ENCODE measurements at regions not wholly inside any gene's neighbourhood (a gene's known extent, or its start where the extent isn't known, plus 50 kb on each side); places are given as distances from the start of the nearest gene placed in this dataset.

DNA sequence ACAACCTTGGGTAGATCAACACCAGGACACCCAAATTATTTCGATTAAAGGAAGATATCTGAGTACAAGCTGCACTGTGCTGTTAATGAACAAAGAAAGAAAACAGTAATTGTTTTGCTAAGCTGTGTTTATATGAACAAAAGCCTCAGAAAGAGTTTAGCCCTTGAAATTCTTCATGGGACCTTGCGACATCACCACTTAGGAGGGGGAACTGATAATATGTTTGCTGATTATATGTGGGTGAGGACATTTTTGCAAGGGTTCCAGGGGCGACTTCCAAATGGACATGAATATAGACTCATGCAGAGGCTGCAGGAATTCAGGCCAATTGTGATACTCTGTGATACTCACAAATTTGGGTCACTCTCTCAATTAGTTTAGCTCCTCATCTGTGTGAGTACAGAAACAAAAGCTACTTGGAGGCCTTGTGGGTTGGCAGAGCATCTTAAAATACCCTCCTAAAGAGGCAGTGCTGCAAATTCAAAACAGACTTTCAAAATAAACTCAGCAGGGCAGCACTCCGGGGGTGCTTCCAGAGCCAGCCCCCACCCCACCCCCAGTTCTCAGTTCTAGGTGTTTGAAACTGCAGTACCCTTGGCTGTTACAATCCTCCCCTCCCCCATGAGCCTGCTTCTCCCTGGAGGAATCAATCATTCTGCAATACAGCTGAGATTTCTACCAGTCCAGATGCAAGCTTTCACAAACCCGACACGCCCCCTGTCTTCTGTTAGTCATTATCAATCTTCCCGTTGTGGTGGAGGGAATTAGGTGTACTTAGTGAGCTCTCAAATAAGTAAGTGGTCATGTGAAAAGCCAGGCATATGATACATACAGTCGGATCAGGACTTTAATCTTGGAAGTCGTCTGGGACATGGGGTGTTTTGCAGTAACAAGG, 97.0 kb upstream of the MBNL2 start:
- peak overlapping the region; percentile 67 for H3K4me2 ChIP-seq (ENCODE audit: low read length)

DNA sequence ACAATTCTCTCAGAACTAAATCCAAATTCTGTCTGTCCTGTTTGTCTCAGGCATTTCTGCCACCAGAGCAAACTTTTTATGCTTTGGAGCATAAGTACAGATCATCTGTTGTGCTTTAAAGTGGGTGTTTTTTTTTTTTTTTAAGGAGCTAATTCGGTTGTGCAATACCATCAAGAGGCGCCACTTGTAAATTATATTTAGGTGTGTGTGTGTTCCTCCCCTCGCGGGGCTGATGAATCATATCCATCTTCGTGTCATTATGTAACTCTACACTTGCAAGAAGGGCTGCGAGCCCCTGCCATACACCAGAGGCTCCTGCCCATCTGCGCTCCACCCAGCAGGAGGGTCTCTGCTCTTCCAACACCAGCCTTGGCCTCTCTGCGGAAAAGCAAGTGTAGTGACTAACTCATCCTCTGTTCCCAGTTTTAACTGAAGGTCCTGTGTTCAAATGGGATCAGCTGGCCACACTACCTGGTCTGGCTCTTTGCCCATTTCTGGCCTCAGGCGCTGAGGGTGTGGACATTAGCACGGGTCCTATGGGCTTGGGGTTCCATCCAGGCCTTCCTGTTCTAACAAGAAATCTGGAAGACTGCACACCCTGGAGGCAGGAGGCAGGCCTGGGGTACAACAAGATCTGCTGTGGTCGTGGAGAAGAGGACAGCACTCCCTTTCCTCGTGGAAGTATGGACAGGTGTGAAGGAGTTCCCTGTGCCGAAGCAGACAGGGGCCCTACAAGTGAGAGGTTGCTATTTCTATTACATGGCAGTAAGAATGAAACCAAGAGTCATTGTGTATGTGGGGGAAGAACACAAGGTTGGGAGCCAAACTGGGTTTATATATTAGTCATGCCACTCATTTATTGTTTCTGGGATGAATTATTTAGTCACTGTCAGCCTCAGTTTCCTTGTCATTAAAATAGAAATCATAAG, 96.1 kb upstream of the MBNL2 start:
- H3K27me3 ChIP-seq (ENCODE audit: control insufficient read depth, insufficient read depth, low read length) = peaks cover 5% of the 10 kb centered on the region
- peaks cover 48% of the 10 kb centered on the region for H3K4me1 ChIP-seq (ENCODE audit: control insufficient read depth, insufficient read depth, low read length)
- H3K9me3 ChIP-seq (replicated peaks; ENCODE audit: low read length) = no peaks in the 10 kb centered on the region
- H3K9ac ChIP-seq (ENCODE audit: low read depth, low read length) = no peak overlapping the region
- peak overlapping the region; percentile 67 for H3K4me2 ChIP-seq (ENCODE audit: low read length)
- H3K4me3 ChIP-seq (ENCODE audit: low read length) = no peak overlapping the region
- no peaks in the 10 kb centered on the region for H3K36me3 ChIP-seq (ENCODE audit: insufficient read depth, low read length)

More for the DNA sequence above, 97.0 kb upstream of the MBNL2 start:
- H3K4me3 ChIP-seq (ENCODE audit: low read length) = no peak overlapping the region
- peaks cover 57% of the 10 kb centered on the region for H3K4me1 ChIP-seq (ENCODE audit: control insufficient read depth, insufficient read depth, low read length)
- peaks cover 5% of the 10 kb centered on the region for H3K27me3 ChIP-seq (ENCODE audit: control insufficient read depth, insufficient read depth, low read length)
- no peaks in the 10 kb centered on the region for H3K9me3 ChIP-seq (replicated peaks; ENCODE audit: low read length)
- H3K36me3 ChIP-seq (ENCODE audit: insufficient read depth, low read length) = no peaks in the 10 kb centered on the region
- H3K9ac ChIP-seq (ENCODE audit: low read depth, low read length) = no peak overlapping the region

DNA sequence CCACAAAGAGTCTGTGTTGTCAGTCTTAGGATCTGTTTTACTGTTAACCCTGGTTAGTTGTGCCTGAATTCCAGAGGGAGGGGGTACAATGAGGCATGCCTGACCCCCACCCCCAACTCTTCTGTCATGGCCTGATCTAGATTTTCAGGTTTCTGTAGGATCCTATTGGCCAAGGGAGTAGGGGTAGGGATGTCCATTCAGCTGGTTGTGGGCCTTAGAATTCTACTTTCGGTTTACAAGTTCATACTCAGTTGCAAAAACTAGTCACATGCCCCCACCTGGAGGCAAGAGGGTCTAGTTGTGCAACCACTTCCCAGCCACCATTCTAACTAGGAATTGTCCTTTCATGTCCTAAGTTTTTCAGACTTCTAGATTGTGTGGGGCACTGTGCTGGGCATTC, 94.3 kb upstream of the MBNL2 start:
- H3K9me3 ChIP-seq (replicated peaks; ENCODE audit: low read length) = no peaks in the 10 kb centered on the region
- no peak overlapping the region for H3K4me2 ChIP-seq (ENCODE audit: low read length)
- no peaks in the 10 kb centered on the region for H3K36me3 ChIP-seq (ENCODE audit: insufficient read depth, low read length)
- no peak overlapping the region for H3K4me3 ChIP-seq (ENCODE audit: low read length)
- peaks cover 5% of the 10 kb centered on the region for H3K27me3 ChIP-seq (ENCODE audit: control insufficient read depth, insufficient read depth, low read length)
- no peak overlapping the region for H3K9ac ChIP-seq (ENCODE audit: low read depth, low read length)
- peaks cover 31% of the 10 kb centered on the region for H3K4me1 ChIP-seq (ENCODE audit: control insufficient read depth, insufficient read depth, low read length)

DNA sequence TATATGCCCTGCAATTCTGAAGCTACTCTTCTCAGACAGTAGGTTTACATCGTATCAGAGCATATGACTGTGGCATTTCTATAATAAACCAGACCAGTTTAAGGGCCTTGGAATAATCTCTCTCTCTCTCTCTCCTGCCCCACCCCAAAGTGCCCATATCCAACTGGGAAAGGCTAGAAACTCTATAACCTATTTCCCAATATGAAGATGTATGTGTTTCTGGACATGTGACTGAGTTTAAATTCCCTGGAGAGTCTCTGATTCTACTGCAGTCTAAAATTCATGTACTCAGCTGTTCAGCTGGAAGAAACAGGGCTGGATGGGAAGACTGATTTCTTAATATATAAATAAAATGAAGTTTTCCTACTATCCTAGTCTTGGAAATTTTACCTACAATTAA, 91.9 kb upstream of the MBNL2 start:
- H3K4me3 ChIP-seq (ENCODE audit: low read length) = no peak overlapping the region
- H3K4me1 ChIP-seq (ENCODE audit: control insufficient read depth, insufficient read depth, low read length) = peaks cover 12% of the 10 kb centered on the region
- no peak overlapping the region for H3K4me2 ChIP-seq (ENCODE audit: low read length)
- H3K9ac ChIP-seq (ENCODE audit: low read depth, low read length) = no peak overlapping the region
- H3K9me3 ChIP-seq (replicated peaks; ENCODE audit: low read length) = no peaks in the 10 kb centered on the region
- H3K36me3 ChIP-seq (ENCODE audit: insufficient read depth, low read length) = no peaks in the 10 kb centered on the region
- peaks cover 5% of the 10 kb centered on the region for H3K27me3 ChIP-seq (ENCODE audit: control insufficient read depth, insufficient read depth, low read length)

DNA sequence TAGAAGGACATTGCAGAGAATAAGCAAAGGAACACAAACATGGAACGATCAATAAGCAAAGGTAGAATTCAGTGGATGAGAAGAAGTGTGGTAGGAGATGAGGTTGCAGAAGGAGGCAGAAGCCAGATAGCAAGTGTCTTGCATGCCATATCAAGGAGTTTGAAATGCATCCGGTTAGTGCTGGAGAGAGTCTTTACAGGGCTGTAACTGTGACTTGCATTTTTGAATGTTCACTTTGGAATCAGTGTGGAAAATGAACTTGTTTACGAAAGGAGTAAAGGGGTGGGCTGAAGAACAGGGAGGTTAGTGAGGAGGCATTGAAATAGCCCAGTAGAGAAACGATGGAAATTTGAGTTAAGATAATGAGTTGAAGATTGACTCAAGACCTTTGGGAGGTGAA, 90.7 kb upstream of the MBNL2 start:
- Histone ChIP-seq H3K9me3 (replicated peaks; ENCODE audit: low read length) (no peaks in the 10 kb centered on the region), H3K4me2 (ENCODE audit: low read length) (no peak overlapping the region), H3K4me3 (ENCODE audit: low read length) (no peak overlapping the region), H3K9ac (ENCODE audit: low read depth, low read length) (no peak overlapping the region), H3K27me3 (ENCODE audit: control insufficient read depth, insufficient read depth, low read length) (peaks cover 5% of the 10 kb centered on the region), H3K36me3 (ENCODE audit: insufficient read depth, low read length) (no peaks in the 10 kb centered on the region), H3K4me1 (ENCODE audit: control insufficient read depth, insufficient read depth, low read length) (no peaks in the 10 kb centered on the region)

DNA sequence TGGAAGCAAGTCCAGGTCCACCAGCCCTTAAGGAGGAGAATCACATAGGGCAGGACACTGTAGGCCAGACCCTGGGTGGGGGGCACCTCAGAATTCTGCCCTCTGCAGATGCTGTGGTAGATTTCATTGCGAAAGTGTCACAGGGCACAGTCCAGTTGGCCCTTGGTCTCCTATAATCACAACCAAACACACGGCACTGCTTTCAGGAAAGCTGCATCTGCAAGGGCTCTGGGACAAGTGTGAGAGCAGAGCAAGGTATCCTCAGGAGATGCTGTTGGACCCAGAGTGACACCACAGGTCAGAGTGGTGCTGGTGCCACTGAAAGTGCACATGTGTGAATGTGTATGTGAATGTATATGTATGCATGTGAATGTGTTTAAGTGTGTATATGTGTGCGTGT, 88.6 kb upstream of the MBNL2 start:
- Histone ChIP-seq H3K4me1 (ENCODE audit: control insufficient read depth, insufficient read depth, low read length) (no peaks in the 10 kb centered on the region), H3K27me3 (ENCODE audit: control insufficient read depth, insufficient read depth, low read length) (peaks cover 2% of the 10 kb centered on the region), H3K36me3 (ENCODE audit: insufficient read depth, low read length) (no peaks in the 10 kb centered on the region), H3K9ac (ENCODE audit: low read depth, low read length) (no peak overlapping the region), H3K9me3 (replicated peaks; ENCODE audit: low read length) (no peaks in the 10 kb centered on the region), H3K4me2 (ENCODE audit: low read length) (no peak overlapping the region), H3K4me3 (ENCODE audit: low read length) (no peak overlapping the region)

DNA sequence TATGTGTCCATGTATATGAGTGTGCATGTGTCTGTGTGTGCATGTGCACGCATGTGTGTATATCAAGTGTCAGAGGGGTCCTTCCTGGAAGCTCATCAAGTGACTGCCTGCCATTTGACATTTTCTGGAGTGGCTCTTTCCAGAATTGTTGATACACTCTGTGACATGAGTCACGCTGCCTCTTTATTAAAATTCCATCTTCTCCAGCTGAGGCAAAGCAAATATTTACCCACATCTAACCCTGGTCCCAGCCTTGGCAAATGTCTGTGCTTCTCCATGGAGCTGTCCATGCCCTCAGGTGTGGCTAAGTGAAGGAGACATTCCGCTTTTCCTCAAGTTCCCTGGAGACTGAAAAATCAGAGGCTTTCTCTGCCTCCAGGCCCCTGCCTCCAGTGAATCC, 88.2 kb upstream of the MBNL2 start:
- Histone ChIP-seq H3K4me2 (ENCODE audit: low read length) (no peak overlapping the region), H3K36me3 (ENCODE audit: insufficient read depth, low read length) (no peaks in the 10 kb centered on the region), H3K4me1 (ENCODE audit: control insufficient read depth, insufficient read depth, low read length) (no peaks in the 10 kb centered on the region), H3K27me3 (ENCODE audit: control insufficient read depth, insufficient read depth, low read length) (no peaks in the 10 kb centered on the region), H3K9me3 (replicated peaks; ENCODE audit: low read length) (no peaks in the 10 kb centered on the region), H3K9ac (ENCODE audit: low read depth, low read length) (no peak overlapping the region), H3K4me3 (ENCODE audit: low read length) (no peak overlapping the region)

DNA sequence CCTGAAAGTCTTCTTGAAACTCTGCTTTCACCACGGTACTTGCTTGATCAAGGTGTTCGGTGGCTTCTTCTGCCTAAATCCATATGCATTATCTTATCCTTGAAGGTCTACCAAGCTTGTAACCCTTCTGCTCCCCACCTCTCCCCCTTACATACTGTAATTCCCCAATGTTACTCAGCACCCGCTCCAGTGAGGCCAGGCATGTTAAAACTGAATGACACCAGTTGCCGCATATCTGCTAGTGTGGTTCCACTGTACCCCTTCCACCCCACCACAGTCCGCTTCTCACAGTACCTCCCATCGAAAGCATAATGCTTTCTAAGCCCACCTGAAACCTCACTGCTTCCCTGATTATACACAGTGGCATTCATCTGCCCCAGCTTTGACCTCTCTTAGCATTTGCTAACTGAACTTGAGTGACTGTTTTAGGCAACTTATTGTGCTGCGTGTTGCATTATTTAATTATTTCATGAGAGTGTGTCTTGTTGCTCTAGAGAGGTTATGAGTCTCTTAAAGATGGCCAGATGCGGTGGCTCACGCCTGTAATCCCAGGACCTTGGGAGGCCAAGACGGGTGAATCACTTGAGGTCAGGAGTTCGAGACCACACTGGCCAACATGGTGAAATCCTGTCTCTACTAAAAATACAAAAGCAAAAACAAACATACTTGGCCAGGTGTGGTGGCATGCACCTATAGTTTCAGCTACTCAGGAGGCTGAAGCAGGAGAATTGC, 87.6 kb upstream of the MBNL2 start:
- Histone ChIP-seq H3K27me3 (ENCODE audit: control insufficient read depth, insufficient read depth, low read length) (no peaks in the 10 kb centered on the region), H3K9ac (ENCODE audit: low read depth, low read length) (no peak overlapping the region), H3K9me3 (replicated peaks; ENCODE audit: low read length) (no peaks in the 10 kb centered on the region), H3K4me2 (ENCODE audit: low read length) (no peak overlapping the region), H3K36me3 (ENCODE audit: insufficient read depth, low read length) (no peaks in the 10 kb centered on the region), H3K4me1 (ENCODE audit: control insufficient read depth, insufficient read depth, low read length) (no peaks in the 10 kb centered on the region), H3K4me3 (ENCODE audit: low read length) (no peak overlapping the region)

DNA sequence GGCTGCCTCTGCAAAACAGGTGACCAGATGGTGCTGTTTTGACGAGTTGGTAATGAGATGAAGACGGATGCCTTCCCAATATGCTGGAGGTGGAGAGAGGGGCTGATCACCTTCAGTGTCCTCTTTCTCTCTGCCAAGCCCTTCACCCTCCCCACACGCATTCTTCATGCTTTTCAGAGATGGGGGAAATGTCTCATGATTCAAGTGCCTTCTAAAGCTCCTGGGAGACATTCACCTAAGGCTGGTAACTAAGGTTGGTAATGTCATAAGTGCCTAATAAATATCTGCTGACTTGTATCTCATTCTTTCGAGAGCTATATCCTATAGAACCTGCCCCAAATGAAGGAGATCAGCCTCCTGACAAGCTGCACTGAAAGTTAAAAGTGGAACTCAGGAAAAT, 86.2 kb upstream of the MBNL2 start:
- Histone ChIP-seq H3K9ac (ENCODE audit: low read depth, low read length) (no peak overlapping the region), H3K4me1 (ENCODE audit: control insufficient read depth, insufficient read depth, low read length) (peaks cover under 1% of the 10 kb centered on the region), H3K4me2 (ENCODE audit: low read length) (no peak overlapping the region), H3K9me3 (replicated peaks; ENCODE audit: low read length) (no peaks in the 10 kb centered on the region), H3K36me3 (ENCODE audit: insufficient read depth, low read length) (no peaks in the 10 kb centered on the region), H3K27me3 (ENCODE audit: control insufficient read depth, insufficient read depth, low read length) (no peaks in the 10 kb centered on the region), H3K4me3 (ENCODE audit: low read length) (no peak overlapping the region)

DNA sequence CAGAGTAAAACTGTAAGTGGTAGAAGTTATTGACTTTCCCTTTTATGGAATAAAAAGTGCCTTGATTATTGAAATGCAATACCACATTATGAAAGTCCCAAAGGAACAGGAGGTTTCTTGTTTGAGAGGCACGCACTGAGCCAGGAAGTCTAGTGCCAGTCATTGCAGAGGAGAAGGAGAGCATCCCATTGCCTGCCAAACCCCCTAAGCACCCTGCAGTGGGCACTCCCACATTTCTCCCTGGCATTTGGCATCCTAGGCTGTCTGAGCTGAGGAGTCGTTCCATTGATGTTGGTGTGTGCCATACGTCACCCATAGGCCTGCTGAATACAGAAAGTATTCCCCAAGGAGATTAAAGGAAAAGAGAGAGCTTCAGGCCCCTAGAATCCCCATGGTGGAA, 85.7 kb upstream of the MBNL2 start:
- Histone ChIP-seq H3K9me3 (replicated peaks; ENCODE audit: low read length) (no peaks in the 10 kb centered on the region), H3K36me3 (ENCODE audit: insufficient read depth, low read length) (no peaks in the 10 kb centered on the region), H3K4me2 (ENCODE audit: low read length) (no peak overlapping the region), H3K27me3 (ENCODE audit: control insufficient read depth, insufficient read depth, low read length) (no peaks in the 10 kb centered on the region), H3K4me1 (ENCODE audit: control insufficient read depth, insufficient read depth, low read length) (peaks cover 5% of the 10 kb centered on the region), H3K9ac (ENCODE audit: low read depth, low read length) (no peak overlapping the region), H3K4me3 (ENCODE audit: low read length) (no peak overlapping the region)

DNA sequence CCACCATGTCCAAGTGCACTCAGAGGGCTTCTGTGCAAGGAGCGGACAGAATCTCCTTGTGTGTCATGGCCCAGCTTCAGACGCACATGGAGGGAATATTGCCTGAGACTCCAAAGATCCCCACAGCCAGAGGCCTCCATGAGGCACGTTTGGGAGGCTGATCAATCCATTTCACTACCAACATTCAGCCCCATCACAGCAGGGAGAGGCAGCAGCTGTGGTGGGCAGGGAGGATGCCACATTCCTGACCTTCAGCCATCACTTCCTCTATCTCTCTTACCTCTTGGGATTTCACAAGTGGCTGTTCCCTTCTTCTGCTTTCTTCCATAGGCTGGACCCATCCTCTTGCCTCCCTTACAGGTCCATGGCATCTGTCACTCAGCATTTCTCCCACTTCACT, 82.4 kb upstream of the MBNL2 start:
- Histone ChIP-seq H3K4me2 (ENCODE audit: low read length) (no peak overlapping the region), H3K4me3 (ENCODE audit: low read length) (no peak overlapping the region), H3K27me3 (ENCODE audit: control insufficient read depth, insufficient read depth, low read length) (no peaks in the 10 kb centered on the region), H3K9me3 (replicated peaks; ENCODE audit: low read length) (no peaks in the 10 kb centered on the region), H3K9ac (ENCODE audit: low read depth, low read length) (no peak overlapping the region), H3K36me3 (ENCODE audit: insufficient read depth, low read length) (no peaks in the 10 kb centered on the region), H3K4me1 (ENCODE audit: control insufficient read depth, insufficient read depth, low read length) (peaks cover 17% of the 10 kb centered on the region)
